ENCODE measurements at regions not wholly inside any gene's neighbourhood (a gene's known extent, or its start where the extent isn't known, plus 50 kb on each side); places are given as distances from the start of the nearest gene placed in this dataset.

DNA sequence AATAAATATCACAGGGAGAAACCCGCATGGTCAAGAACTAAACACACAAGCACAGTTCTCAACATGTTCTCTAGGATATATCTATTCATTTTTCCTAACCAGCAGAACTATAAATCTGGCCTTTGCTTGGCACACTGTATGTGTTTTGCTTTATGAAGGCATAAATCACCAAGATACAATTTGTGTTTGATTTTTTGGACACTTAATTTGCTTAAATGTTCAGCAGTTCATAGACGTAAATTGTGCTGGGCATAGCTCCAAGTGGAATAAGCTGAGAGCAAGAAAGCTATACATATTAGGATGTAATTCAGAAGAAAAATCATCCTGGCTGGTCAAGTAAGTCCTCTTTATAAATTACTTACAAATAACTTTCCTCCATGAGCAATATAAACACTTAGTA lies 341.5 kb upstream of the ATP5MC3 start:
- TF ChIP-seq POLR2A (IDR thresholded peaks at IDR 0.05; ENCODE audit: low read length) (no peak), GATA1 (IDR thresholded peaks at IDR 0.05; ENCODE audit: low read depth, low read length) (no peak)
